HEK293T (cell line): ENCODE measurements at regions not wholly inside any gene's neighbourhood (a gene's known extent, or its start where the extent isn't known, plus 50 kb on each side); places are given as distances from the start of the nearest gene placed in this dataset.

Experiments
- ARNT ChIP-seq: fragments of 450-650 bp; IDR thresholded peaks from 2 replicates; pipeline ENCODE4 v1.6.1; 2017; ENCODE audit warnings: mild to moderate bottlenecking
- BHLHE40 ChIP-seq: fragments of 450-650 bp; IDR thresholded peaks from 2 replicates; pipeline ENCODE4 v1.6.1; 2016; ENCODE audit warnings: mild to moderate bottlenecking, moderate library complexity, borderline replicate concordance
- ELF4 ChIP-seq: fragments of 450-650 bp; IDR thresholded peaks from 2 replicates; pipeline ENCODE4 v1.6.1; 2017; ENCODE audit warnings: antibody characterized with exemption
- FOXA1 ChIP-seq: fragments of 450-650 bp; IDR thresholded peaks from 2 replicates; pipeline ENCODE4 v1.6.1; 2016; ENCODE audit warnings: mild to moderate bottlenecking
- FOXK2 ChIP-seq: fragments of 450-650 bp; IDR thresholded peaks from 2 replicates; pipeline ENCODE4 v1.6.1; 2016; ENCODE audit warnings: mild to moderate bottlenecking
- FOXM1 ChIP-seq: fragments of 450-650 bp; IDR thresholded peaks from 2 replicates; pipeline ENCODE4 v1.6.1; 2017; ENCODE audit warnings: mild to moderate bottlenecking, borderline replicate concordance
- HDGF ChIP-seq: fragments of 450-650 bp; IDR thresholded peaks from 2 replicates; pipeline ENCODE4 v1.6.1; 2017; ENCODE audit warnings: antibody characterized with exemption, borderline replicate concordance
- LEF1 ChIP-seq: fragments of 450-650 bp; IDR thresholded peaks from 2 replicates; pipeline ENCODE4 v1.6.1; 2017; ENCODE audit warnings: mild to moderate bottlenecking, borderline replicate concordance
- NFRKB ChIP-seq: fragments of 450-650 bp; IDR thresholded peaks from 2 replicates; pipeline ENCODE4 v1.6.1; 2016; ENCODE audit warnings: mild to moderate bottlenecking, moderate library complexity
- SP1 ChIP-seq: fragments of 450-650 bp; IDR thresholded peaks from 2 replicates; pipeline ENCODE4 v1.6.1; 2017
- SUZ12 ChIP-seq: fragments of 450-650 bp; IDR thresholded peaks from 2 replicates; pipeline ENCODE4 v1.6.1; 2016; ENCODE audit warnings: mild to moderate bottlenecking
- TARDBP ChIP-seq: fragments of 450-650 bp; IDR thresholded peaks from 2 replicates; pipeline ENCODE4 v1.6.1; 2016
- ZNF384 ChIP-seq: fragments of 450-650 bp; IDR thresholded peaks from 2 replicates; pipeline ENCODE4 v1.6.1; 2016
- TF ChIP-seq, protein P1 (sequence below): fragments of 450-650 bp; IDR thresholded peaks from 2 replicates; pipeline ENCODE4 v1.6.1; 2016

DNA sequence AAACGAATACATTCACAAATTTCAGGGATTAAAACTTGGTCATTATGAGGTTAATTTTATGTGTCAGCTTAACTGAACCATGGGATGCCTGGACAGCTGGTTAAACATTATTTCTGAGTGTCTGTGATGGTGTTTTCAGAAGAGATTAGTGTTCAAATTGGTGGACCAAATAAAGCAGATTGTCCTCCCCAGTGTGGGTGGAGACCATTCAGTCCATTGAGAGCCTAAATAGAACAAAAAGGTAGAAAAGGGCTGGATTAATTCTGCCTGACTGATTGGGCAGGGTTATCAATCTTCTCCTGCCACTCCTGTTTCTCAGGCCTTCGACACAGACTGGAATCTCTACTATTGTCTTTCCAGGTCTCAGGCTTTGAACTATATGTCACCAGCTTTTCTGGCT is 203.8 kb upstream of the SLITRK6 start:
- no peak for TF ChIP-seq HDGF
- TF ChIP-seq BHLHE40: no peak
- no peak for TF ChIP-seq FOXM1
- TF ChIP-seq LEF1: no peak
- TF ChIP-seq, protein P1, sequence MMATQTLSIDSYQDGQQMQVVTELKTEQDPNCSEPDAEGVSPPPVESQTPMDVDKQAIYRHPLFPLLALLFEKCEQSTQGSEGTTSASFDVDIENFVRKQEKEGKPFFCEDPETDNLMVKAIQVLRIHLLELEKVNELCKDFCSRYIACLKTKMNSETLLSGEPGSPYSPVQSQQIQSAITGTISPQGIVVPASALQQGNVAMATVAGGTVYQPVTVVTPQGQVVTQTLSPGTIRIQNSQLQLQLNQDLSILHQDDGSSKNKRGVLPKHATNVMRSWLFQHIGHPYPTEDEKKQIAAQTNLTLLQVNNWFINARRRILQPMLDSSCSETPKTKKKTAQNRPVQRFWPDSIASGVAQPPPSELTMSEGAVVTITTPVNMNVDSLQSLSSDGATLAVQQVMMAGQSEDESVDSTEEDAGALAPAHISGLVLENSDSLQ: peak; percentile 64; the same call in 1 of the 2 replicates
- no peak for TF ChIP-seq FOXA1
- no peak for TF ChIP-seq SUZ12
- TF ChIP-seq ARNT: no peak
- no peak for TF ChIP-seq TARDBP
- no peak for TF ChIP-seq ELF4
- no peak for TF ChIP-seq SP1
- TF ChIP-seq FOXK2: no peak
- TF ChIP-seq NFRKB: no peak
- TF ChIP-seq ZNF384: no peak
